ENCODE measurements at regions not wholly inside any gene's neighbourhood (a gene's known extent, or its start where the extent isn't known, plus 50 kb on each side); places are given as distances from the start of the nearest gene placed in this dataset.

- H3K27me3 ChIP-seq (replicated peaks; ENCODE audit: control insufficient read depth, insufficient read depth, low read length): no peaks in the 10 kb centered on the region
- H3K4me3 ChIP-seq (replicated peaks; ENCODE audit: low read depth, low read length): no peak overlapping the region
- TF ChIP-seq CTCF (IDR thresholded peaks at IDR 0.05; ENCODE audit: insufficient read depth, low read length, poor library complexity, severe bottlenecking): no peak
- DNase-seq (ENCODE audit: extremely low read depth, insufficient read length): no peak
- no peaks in the 10 kb centered on the region for H3K36me3 ChIP-seq (ENCODE audit: control insufficient read depth, insufficient read depth, low read length)
Measured at GRCh38 chr22:34070531-34070930, 150.3 kb upstream of the LARGE1 start.

- DNase-seq (ENCODE audit: extremely low read depth, insufficient read length): no peak
- TF ChIP-seq CTCF (IDR thresholded peaks at IDR 0.05; ENCODE audit: insufficient read depth, low read length, poor library complexity, severe bottlenecking): no peak
- Histone ChIP-seq H3K27me3 (replicated peaks; ENCODE audit: control insufficient read depth, insufficient read depth, low read length) (no peaks in the 10 kb centered on the region), H3K36me3 (ENCODE audit: control insufficient read depth, insufficient read depth, low read length) (no peaks in the 10 kb centered on the region), H3K4me3 (replicated peaks; ENCODE audit: low read depth, low read length) (no peak overlapping the region)
Measured at GRCh38 chr22:34072585-34072984, 152.3 kb upstream of the LARGE1 start.

GRCh38 chr22:34080433-34080832 is 160.2 kb upstream of the LARGE1 start:
- DNase-seq (ENCODE audit: extremely low read depth, insufficient read length): no peak
- no peak overlapping the region for H3K4me3 ChIP-seq (replicated peaks; ENCODE audit: low read depth, low read length)
- TF ChIP-seq CTCF (IDR thresholded peaks at IDR 0.05; ENCODE audit: insufficient read depth, low read length, poor library complexity, severe bottlenecking): no peak
- no peaks in the 10 kb centered on the region for H3K36me3 ChIP-seq (ENCODE audit: control insufficient read depth, insufficient read depth, low read length)
- H3K27me3 ChIP-seq (replicated peaks; ENCODE audit: control insufficient read depth, insufficient read depth, low read length): no peaks in the 10 kb centered on the region

GRCh38 chr22:34096770-34097169 is 176.5 kb upstream of the LARGE1 start:
- DNase-seq (ENCODE audit: extremely low read depth, insufficient read length): no peak
- no peak for TF ChIP-seq CTCF (IDR thresholded peaks at IDR 0.05; ENCODE audit: insufficient read depth, low read length, poor library complexity, severe bottlenecking)
- Histone ChIP-seq H3K36me3 (ENCODE audit: control insufficient read depth, insufficient read depth, low read length) (no peaks in the 10 kb centered on the region), H3K4me3 (replicated peaks; ENCODE audit: low read depth, low read length) (no peak overlapping the region), H3K27me3 (replicated peaks; ENCODE audit: control insufficient read depth, insufficient read depth, low read length) (no peaks in the 10 kb centered on the region)

GRCh38 chr22:34099278-34099677 is 179.0 kb upstream of the LARGE1 start:
- Histone ChIP-seq H3K4me3 (replicated peaks; ENCODE audit: low read depth, low read length) (no peak overlapping the region), H3K27me3 (replicated peaks; ENCODE audit: control insufficient read depth, insufficient read depth, low read length) (no peaks in the 10 kb centered on the region), H3K36me3 (ENCODE audit: control insufficient read depth, insufficient read depth, low read length) (no peaks in the 10 kb centered on the region)
- no peak for TF ChIP-seq CTCF (IDR thresholded peaks at IDR 0.05; ENCODE audit: insufficient read depth, low read length, poor library complexity, severe bottlenecking)
- DNase-seq (ENCODE audit: extremely low read depth, insufficient read length): no peak

GRCh38 chr22:34102633-34103032 is 182.4 kb upstream of the LARGE1 start:
- Histone ChIP-seq H3K4me3 (replicated peaks; ENCODE audit: low read depth, low read length) (no peak overlapping the region), H3K27me3 (replicated peaks; ENCODE audit: control insufficient read depth, insufficient read depth, low read length) (no peaks in the 10 kb centered on the region), H3K36me3 (ENCODE audit: control insufficient read depth, insufficient read depth, low read length) (no peaks in the 10 kb centered on the region)
- no peak for TF ChIP-seq CTCF (IDR thresholded peaks at IDR 0.05; ENCODE audit: insufficient read depth, low read length, poor library complexity, severe bottlenecking)
- no peak for DNase-seq (ENCODE audit: extremely low read depth, insufficient read length)

Data from GM06990 (cell line).